ENCODE measurements at regions not wholly inside any gene's neighbourhood (a gene's known extent, or its start where the extent isn't known, plus 50 kb on each side); places are given as distances from the start of the nearest gene placed in this dataset.

- TF ChIP-seq CTCF (IDR thresholded peaks at IDR 0.05; ENCODE audit: low read length): no peak; the same call in 1 of the 2 replicates
- no peak for TF ChIP-seq EZH2 (IDR thresholded peaks at IDR 0.05; ENCODE audit: borderline replicate concordance, low read length)
Measured at GRCh38 chr2:126972279-126972626, 73.6 kb downstream of the TEX51 start.
